ENCODE measurements at regions not wholly inside any gene's neighbourhood (a gene's known extent, or its start where the extent isn't known, plus 50 kb on each side); places are given as distances from the start of the nearest gene placed in this dataset.
A peak's percentile ranks its signal among the peaks of the same experiment; 100 is the strongest.

DNA sequence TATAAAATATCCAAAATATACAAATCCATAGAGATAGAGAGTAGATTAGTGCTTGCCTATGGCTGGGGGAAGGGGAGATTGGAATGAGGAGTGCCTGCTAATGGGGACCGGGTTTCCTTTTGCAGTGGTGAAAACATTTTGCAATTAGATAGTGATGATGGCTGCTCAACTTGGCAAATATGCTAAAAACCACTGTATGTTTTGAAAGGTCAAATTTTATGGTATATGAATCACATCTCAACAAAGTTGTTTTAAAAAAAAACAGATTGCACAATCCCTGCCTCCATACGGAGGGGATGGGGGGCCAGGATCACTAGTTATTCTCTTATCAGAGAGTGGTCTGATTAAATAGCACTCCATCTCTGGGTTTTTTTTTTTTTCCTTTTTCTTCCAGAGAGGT is 76.9 kb upstream of the RIPOR2 start:
- TF ChIP-seq, protein P1, sequence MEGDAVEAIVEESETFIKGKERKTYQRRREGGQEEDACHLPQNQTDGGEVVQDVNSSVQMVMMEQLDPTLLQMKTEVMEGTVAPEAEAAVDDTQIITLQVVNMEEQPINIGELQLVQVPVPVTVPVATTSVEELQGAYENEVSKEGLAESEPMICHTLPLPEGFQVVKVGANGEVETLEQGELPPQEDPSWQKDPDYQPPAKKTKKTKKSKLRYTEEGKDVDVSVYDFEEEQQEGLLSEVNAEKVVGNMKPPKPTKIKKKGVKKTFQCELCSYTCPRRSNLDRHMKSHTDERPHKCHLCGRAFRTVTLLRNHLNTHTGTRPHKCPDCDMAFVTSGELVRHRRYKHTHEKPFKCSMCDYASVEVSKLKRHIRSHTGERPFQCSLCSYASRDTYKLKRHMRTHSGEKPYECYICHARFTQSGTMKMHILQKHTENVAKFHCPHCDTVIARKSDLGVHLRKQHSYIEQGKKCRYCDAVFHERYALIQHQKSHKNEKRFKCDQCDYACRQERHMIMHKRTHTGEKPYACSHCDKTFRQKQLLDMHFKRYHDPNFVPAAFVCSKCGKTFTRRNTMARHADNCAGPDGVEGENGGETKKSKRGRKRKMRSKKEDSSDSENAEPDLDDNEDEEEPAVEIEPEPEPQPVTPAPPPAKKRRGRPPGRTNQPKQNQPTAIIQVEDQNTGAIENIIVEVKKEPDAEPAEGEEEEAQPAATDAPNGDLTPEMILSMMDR (IDR thresholded peaks at IDR 0.05), result no peak
- TF ChIP-seq ZFX (IDR thresholded peaks at IDR 0.05; ENCODE audit: borderline replicate concordance), result no peak
- no peak overlapping the region for H3K27ac ChIP-seq

DNA sequence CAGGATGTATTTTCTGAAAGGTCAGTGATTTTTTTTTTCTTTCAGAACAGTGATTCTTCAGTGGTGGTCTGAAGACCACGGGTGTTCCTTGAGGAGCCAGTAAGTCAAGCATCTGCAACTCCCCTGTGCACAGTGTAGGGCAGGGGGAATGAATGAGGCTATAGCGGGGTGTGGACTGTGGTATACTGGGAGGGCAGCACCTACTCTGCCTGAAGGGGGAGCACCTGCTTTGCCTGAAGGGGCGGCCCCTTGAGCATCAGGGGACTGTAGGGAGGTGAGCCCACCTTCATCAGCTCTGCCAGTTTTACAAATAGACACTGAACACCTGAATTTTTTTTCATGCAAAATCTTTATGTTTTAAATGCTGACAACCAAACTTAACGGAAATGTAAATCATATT is 77.5 kb upstream of the RIPOR2 start:
- TF ChIP-seq, protein P1 (IDR thresholded peaks at IDR 0.05), result peak; percentile 20
- TF ChIP-seq ZFX (IDR thresholded peaks at IDR 0.05; ENCODE audit: borderline replicate concordance), result no peak
- H3K27ac ChIP-seq, result no peak overlapping the region

DNA sequence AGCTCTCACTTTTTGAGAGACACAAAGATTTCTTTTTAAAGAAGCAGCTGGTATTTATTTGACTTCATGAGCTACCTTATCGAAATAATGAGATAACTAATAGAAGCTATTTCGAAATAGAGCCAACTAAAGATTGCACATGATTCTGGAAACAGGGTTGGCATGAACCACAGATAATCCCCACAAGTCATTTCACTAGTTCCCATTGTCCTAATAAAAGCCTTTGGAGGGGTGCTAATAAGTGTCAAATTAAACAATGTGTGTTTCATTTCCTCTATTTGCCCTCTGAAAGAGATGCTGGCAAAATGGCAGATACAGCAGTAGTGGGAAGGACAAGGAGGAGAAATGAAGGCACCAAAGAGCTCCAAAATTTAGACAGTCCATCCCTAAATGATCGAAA is 78.6 kb upstream of the RIPOR2 start:
- H3K27ac ChIP-seq, result no peak overlapping the region
- TF ChIP-seq, protein P1 (IDR thresholded peaks at IDR 0.05), result no peak
- TF ChIP-seq ZFX (IDR thresholded peaks at IDR 0.05; ENCODE audit: borderline replicate concordance), result no peak

DNA sequence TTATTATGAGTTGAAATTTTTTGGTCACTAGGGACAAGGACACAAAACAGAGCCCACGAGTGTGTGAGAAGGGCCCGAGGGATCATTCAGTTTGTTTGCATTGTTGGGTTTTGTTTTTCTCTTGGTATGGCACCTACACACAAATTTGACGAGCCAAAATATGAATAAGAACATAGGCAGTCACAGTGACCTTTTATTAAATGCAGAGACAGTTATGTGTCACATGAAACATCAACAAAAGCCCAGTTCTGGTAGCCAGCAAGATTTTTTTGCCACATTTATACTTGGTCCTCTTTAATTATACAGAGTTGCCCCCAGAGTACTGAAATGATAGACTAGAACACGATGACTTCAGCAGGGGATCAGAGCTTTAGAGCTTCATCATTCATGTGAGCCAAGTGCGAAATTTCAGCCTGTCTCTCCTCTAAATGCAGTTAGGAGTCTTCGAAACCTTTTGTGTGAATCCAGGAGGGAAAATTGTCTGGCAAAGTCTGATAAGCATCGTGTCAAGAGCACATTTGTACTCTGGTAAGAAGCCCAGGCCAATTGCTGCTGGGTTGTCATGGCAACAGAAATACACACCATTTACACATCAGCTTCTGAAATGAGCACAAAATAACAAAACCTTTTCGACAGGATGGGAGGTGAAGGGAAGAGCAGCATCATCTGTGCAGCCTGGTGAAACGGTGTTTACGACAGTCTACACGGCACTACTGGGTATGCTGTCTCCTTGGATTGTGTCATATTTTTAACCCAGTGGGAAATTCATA is 79.2 kb upstream of the RIPOR2 start:
- TF ChIP-seq, protein P1 (IDR thresholded peaks at IDR 0.05), result no peak
- no peak for TF ChIP-seq ZFX (IDR thresholded peaks at IDR 0.05; ENCODE audit: borderline replicate concordance)
- H3K27ac ChIP-seq, result no peak overlapping the region

DNA sequence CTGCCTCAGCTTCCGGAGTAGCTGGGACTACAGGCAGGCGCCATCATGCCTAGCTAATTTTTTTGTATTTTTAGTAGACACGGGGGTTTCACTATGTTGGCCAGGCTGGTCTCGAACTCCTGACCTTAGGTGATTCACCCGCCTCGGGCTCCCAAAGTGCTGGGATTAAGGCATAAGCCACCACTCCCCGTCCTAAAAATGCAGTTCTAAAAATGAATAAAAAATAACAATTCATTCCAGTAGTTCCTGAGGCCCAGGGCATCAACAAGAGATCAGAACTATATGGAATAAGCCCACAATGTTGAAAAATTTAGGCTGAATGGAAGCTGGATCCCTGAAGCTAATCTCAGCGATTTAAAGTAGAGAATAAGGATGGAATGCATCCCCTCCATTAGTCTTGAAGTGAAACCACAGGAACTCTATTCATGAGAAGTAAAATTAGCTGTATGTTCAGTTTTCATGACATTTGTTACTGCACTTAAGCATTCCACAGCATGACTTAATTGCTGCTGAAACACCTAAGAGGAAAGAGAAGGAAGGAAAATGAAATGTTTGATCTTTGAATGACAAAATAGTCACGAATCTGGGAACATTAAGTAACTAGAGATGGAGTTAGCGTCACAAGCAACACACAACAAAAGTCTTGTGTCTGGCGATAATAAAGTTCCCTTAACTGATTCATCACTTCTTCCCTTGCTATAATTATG is 80.4 kb upstream of the RIPOR2 start:
- no peak for TF ChIP-seq ZFX (IDR thresholded peaks at IDR 0.05; ENCODE audit: borderline replicate concordance)
- TF ChIP-seq, protein P1 (IDR thresholded peaks at IDR 0.05), result no peak
- no peak overlapping the region for H3K27ac ChIP-seq

DNA sequence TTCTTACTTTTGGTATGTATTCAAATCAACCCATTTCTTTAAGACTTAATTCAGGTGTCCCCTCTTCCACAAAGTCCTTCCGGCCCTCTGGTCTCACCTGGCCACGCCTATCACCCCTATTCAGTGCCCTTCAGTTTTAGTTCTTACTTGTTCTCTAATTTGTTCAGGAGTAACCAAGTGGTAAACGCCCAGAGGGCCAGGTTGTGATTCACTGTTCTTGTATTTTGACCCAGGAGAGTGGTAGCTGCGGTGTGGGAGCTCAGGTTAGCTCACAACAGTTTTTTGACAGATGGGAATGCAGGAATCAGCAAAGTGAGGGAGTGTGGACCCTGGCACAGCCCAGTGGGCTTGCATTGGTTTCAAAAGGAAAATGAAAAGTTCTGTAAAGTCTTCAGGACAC is 81.7 kb upstream of the RIPOR2 start:
- no peak overlapping the region for H3K27ac ChIP-seq

More for the DNA sequence above, 81.7 kb upstream of the RIPOR2 start:
- no peak for TF ChIP-seq ZFX (IDR thresholded peaks at IDR 0.05; ENCODE audit: borderline replicate concordance)
- TF ChIP-seq, protein P1 (IDR thresholded peaks at IDR 0.05), result no peak
